K562 (cell line): ENCODE measurements at regions not wholly inside any gene's neighbourhood (a gene's known extent, or its start where the extent isn't known, plus 50 kb on each side); places are given as distances from the start of the nearest gene placed in this dataset.

Experiments
- ATAC-seq: fragments of 200-7000 bp; cut with Tn5 transposase; 3 replicates; pipeline ENCODE4 v1.9.1; 2020; ENCODE audit warnings: moderate library complexity
- BruUV-seq: library from RNA; stranded (reverse); fragments of 400-500 nt; replicated peaks from 2 replicates; lab custom pipeline; 2021; lab: Mats Ljungman, UMichigan
- CTCF ChIA-PET: fragments of 300-600 bp; formaldehyde crosslinking; extraction: SDS; loops from one replicate; lab custom pipeline; 2021; ENCODE audit warnings: low intra/inter-chr PET ratio; lab: Yijun Ruan, JAX
- POLR2A ChIA-PET: fragments of 300-600, 350-650 bp; sonication (Branson Sonifier 250); formaldehyde crosslinking; extraction: SDS; loops from one replicate; lab custom pipeline; 2021; ENCODE audit warnings: antibody characterized with exemption, inconsistent platforms; lab: Yijun Ruan, JAX
- DNase-seq, 4 experiments: peaks; one replicate each; pipeline versions ENCODE4 v3.0.0 to v3.0.0-alpha.2; 2011 to 2018; ENCODE audit warnings: low spot score in 3 of 4, mixed read lengths in 3 of 4; ENCODE audit errors: extremely low read depth in 1 of 4
- FAIRE-seq: peaks from 2 replicates; lab custom pipeline; 2011; peaks lifted over from hg19 to GRCh38; lab: Jason Lieb, UNC
- H2AFZ ChIP-seq: 2 replicates; pipeline ENCODE4 v1.6.0; 2011; ENCODE audit warnings: low read depth, low read length, control low read depth, inconsistent platforms
- H3K27ac ChIP-seq: fragments of 200-600 bp; 3 replicates; pipeline ENCODE4 v1.8.0; 2011; ENCODE audit warnings: low read depth, mild to moderate bottlenecking, control low read depth, inconsistent platforms, low read length, moderate library complexity, mixed read lengths; ENCODE audit errors: extremely low read depth
- H3K27me3 ChIP-seq, 2 experiments: fragments of 300-600 bp in 1 of 2; 2 replicates in 1 of 2; 3 replicates in 1 of 2; pipeline versions ENCODE4 v1.6.0 to v1.8.0; 2011; ENCODE audit warnings: inconsistent platforms in 2 of 2, low read length in 2 of 2, mild to moderate bottlenecking in 1 of 2, mixed read lengths in 1 of 2, moderate library complexity in 1 of 2; ENCODE audit not compliant: control insufficient read depth in 2 of 2, insufficient read depth in 2 of 2
- H3K36me3 ChIP-seq: fragments of 300-600 bp; 3 replicates; pipeline ENCODE4 v1.8.0; 2011; ENCODE audit warnings: mild to moderate bottlenecking, low read length, inconsistent platforms; ENCODE audit not compliant: control insufficient read depth, insufficient read depth
- H3K4me1 ChIP-seq, 2 experiments: fragments of 200-600 bp in 1 of 2; replicated peaks in 1 of 2; 2 replicates in 1 of 2; 3 replicates in 1 of 2; pipeline versions ENCODE4 v1.5.1 to v1.8.0; 2011; ENCODE audit warnings: inconsistent platforms in 2 of 2, low read length in 2 of 2, mild to moderate bottlenecking in 1 of 2, mixed read lengths in 1 of 2, moderate library complexity in 1 of 2; ENCODE audit not compliant: control insufficient read depth in 2 of 2, insufficient read depth in 2 of 2
- H3K4me2 ChIP-seq: 2 replicates; pipeline ENCODE4 v1.6.1; 2011; ENCODE audit warnings: low read length, control low read depth, inconsistent platforms, mixed read lengths; ENCODE audit not compliant: insufficient read depth
- H3K4me3 ChIP-seq: fragments of 200-600 bp; sonication (generic), shearing (Covaris generic); 2 replicates; pipeline ENCODE4 v1.5.1; 2016; ENCODE audit warnings: control low read depth, inconsistent platforms
- H3K79me2 ChIP-seq: fragments of 200-600 bp; 3 replicates; pipeline ENCODE4 v1.8.0; 2011; ENCODE audit warnings: low read length, inconsistent platforms; ENCODE audit not compliant: control insufficient read depth, insufficient read depth
- H3K9ac ChIP-seq, 2 experiments: 2 replicates each; pipeline versions ENCODE4 v1.6.0 to v1.6.1; 2011; ENCODE audit warnings: low read depth in 2 of 2, low read length in 2 of 2, control low read depth in 1 of 2, inconsistent platforms in 1 of 2, mild to moderate bottlenecking in 1 of 2, mixed read lengths in 1 of 2; ENCODE audit not compliant: insufficient read depth in 1 of 2
- H3K9me1 ChIP-seq: one replicate; pipeline ENCODE4 v1.6.0; 2011; ENCODE audit warnings: inconsistent platforms, mild to moderate bottlenecking, low read length, moderate library complexity; ENCODE audit not compliant: control insufficient read depth, insufficient read depth
- H3K9me3 ChIP-seq: replicated peaks from 2 replicates; pipeline ENCODE4 v1.5.1; 2011; ENCODE audit warnings: low read depth, low read length, inconsistent platforms; ENCODE audit not compliant: control insufficient read depth, insufficient read depth
- H4K20me1 ChIP-seq: replicated peaks from 2 replicates; pipeline ENCODE4 v1.6.1; 2011; ENCODE audit warnings: low read length, inconsistent platforms, mixed read lengths; ENCODE audit not compliant: control insufficient read depth, insufficient read depth
- BMI1 ChIP-seq: fragments of 150-350 bp; IDR thresholded peaks from 2 replicates; pipeline ENCODE4 v1.6.1; 2014; ENCODE audit warnings: low read length
- BRD4 ChIP-seq: fragments of 200-600 bp; sonication (generic); IDR thresholded peaks from 2 replicates; pipeline ENCODE4 v1.6.1; 2017; ENCODE audit warnings: inconsistent platforms
- CHCHD3 ChIP-seq: fragments of 250-450 bp; sonication (Bioruptor Pico); IDR thresholded peaks from 2 replicates; pipeline ENCODE4 v2.1.2; 2022; ENCODE audit warnings: mild to moderate bottlenecking
- CHD1 ChIP-seq: fragments of 200-600 bp; sonication (generic); IDR thresholded peaks from one replicate; pipeline ENCODE4 v1.6.1; 2012; ENCODE audit warnings: mild to moderate bottlenecking, moderate library complexity, low read length, inconsistent platforms
- EWSR1 ChIP-seq: fragments of 450-650 bp; IDR thresholded peaks from 2 replicates; pipeline ENCODE4 v1.6.1; 2018; ENCODE audit warnings: borderline replicate concordance, mild to moderate bottlenecking, low read depth, moderate library complexity; ENCODE audit not compliant: partially characterized antibody
- IRF9 ChIP-seq: fragments of 450-650 bp; IDR thresholded peaks from 2 replicates; pipeline ENCODE4 v1.6.1; 2016; ENCODE audit warnings: missing biosample characterization, missing genetic modification characterization
- SMARCB1 ChIP-seq: IDR thresholded peaks from 2 replicates; pipeline ENCODE4 v1.6.1; 2011; ENCODE audit warnings: improper control_type of control experiment, low read depth; ENCODE audit not compliant: insufficient read length
- SMARCE1 ChIP-seq: fragments of 450-650 bp; IDR thresholded peaks from 2 replicates; pipeline ENCODE4 v1.7.1; 2016; ENCODE audit warnings: mild to moderate bottlenecking
- SUPT5H ChIP-seq: fragments of 450-650 bp; IDR thresholded peaks from 2 replicates; pipeline ENCODE4 v1.6.1; 2016
- TBP ChIP-seq: optimal IDR thresholded peaks from 2 replicates; pipeline ENCODE3; 2011; ENCODE audit warnings: low read depth, low read length, improper control_type of control experiment
- YY1 ChIP-seq, 3 experiments: IDR thresholded peaks; 2 replicates each; pipeline ENCODE4 v1.6.1; 2011; ENCODE audit warnings: low read length in 2 of 3, mild to moderate bottlenecking in 2 of 3, moderate library complexity in 2 of 3, borderline replicate concordance in 1 of 3, control low read depth in 1 of 3, low read depth in 1 of 3; ENCODE audit not compliant: insufficient read depth in 3 of 3, insufficient replicate concordance in 2 of 3, control insufficient read depth in 1 of 3, insufficient read length in 1 of 3; ENCODE audit errors: extremely low read depth in 1 of 3
- ZBTB33 ChIP-seq: sonication (generic); formaldehyde crosslinking; IDR thresholded peaks from 2 replicates; pipeline ENCODE4 v1.8.1; 2023; ENCODE audit warnings: mild to moderate bottlenecking, missing genetic modification reagents
- ZNF277 ChIP-seq: fragments of 250-450 bp; sonication (Bioruptor Pico); IDR thresholded peaks from 2 replicates; pipeline ENCODE4 v1.8.0; 2022; ENCODE audit warnings: inconsistent platforms, mild to moderate bottlenecking, moderate library complexity, borderline replicate concordance
- ZNF280B ChIP-seq: fragments of 250-450 bp; sonication (Bioruptor Pico); IDR thresholded peaks from 2 replicates; pipeline ENCODE4 v1.5.1; 2021; ENCODE audit warnings: mild to moderate bottlenecking
- ZNF444 ChIP-seq: fragments of 250-450 bp; sonication (Bioruptor Pico); IDR thresholded peaks from 2 replicates; pipeline ENCODE4 v1.4.0; 2020; ENCODE audit warnings: mild to moderate bottlenecking, moderate library complexity
- ZNF584 ChIP-seq: fragments of 200-800 bp; sonication (Bioruptor generic); IDR thresholded peaks from 2 replicates; pipeline ENCODE4 v1.6.1; 2016; ENCODE audit warnings: low read depth, mild to moderate bottlenecking, missing genetic modification characterization, missing compliant biosample characterization
- WGBS: fragments of 100-300 bp; shearing (Covaris generic); methylation state at CpG from one replicate; pipeline ENCODE4 v1.1.6; 2016; ENCODE audit warnings: low coverage, mixed read lengths; ENCODE audit not compliant: insufficient coverage; ENCODE audit errors: missing lambda C conversion rate; 5-methylcytosine and 5-hydroxymethylcytosine counted together
- in situ Hi-C: fragments of 300-500 bp; cut with MboI; formaldehyde crosslinking; loops from 4 replicates; pipeline ENCODE4 v1.15.0; 2018; ENCODE audit warnings: inconsistent platforms, mixed read lengths
- intact Hi-C: fragments of 100-400 bp; cut with micrococcal nuclease; formaldehyde crosslinking; loops from 2 replicates; pipeline ENCODE4 v1.14.2; 2022

- TF ChIP-seq ZNF584 (CRISPR knock-in tag): no peak
- TF ChIP-seq, all 486 proteins: peak for 0
Measured at GRCh38 chr5:171588046-171588445, 168.6 kb downstream of the FGF18 start (continued).

- Histone ChIP-seq H3K79me2 (no peaks in the 10 kb centered on the region), H3K4me2 (no peak overlapping the region), H3K9ac (no peak overlapping the region), H3K9me1 (no peaks in the 10 kb centered on the region), H2AFZ (no peak overlapping the region), H3K36me3 (no peaks in the 10 kb centered on the region), H3K4me1 (no peaks in the 10 kb centered on the region), H3K9me3 (no peaks in the 10 kb centered on the region), H4K20me1 (peaks cover 9% of the 10 kb centered on the region; the same call in 1 of the 2 replicates), H3K27me3 (peaks cover 11 to 38% of the 10 kb centered on the region in 2 experiments), H3K4me3 (no peak overlapping the region), H3K27ac (no peak overlapping the region)
- CTCF ChIA-PET: no interaction called here
- DNase-seq (no peak), FAIRE-seq (no peak), ATAC-seq (no peak)
- BruUV-seq: no TSS peak
- intact Hi-C loops: no loop called here
- POLR2A ChIA-PET: interaction anchor here (0.7 kb wide), 1 partner anchor 1172 kb away, joined by 3 read pairs; no protein-coding TSS in a partner anchor
- WGBS: 1% methylated on average over 7 of the region's 8 CpGs
- in situ Hi-C loops: no loop called here
- TF ChIP-seq EWSR1: no peak
- TF ChIP-seq SUPT5H: no peak
- no peak for TF ChIP-seq ZNF280B
- no peak for TF ChIP-seq SMARCB1
- no peak for TF ChIP-seq BMI1
- TF ChIP-seq TBP: no peak
- no peak for TF ChIP-seq ZBTB33
- no peak for TF ChIP-seq IRF9 (tag)
- TF ChIP-seq CHD1: no peak
- TF ChIP-seq YY1 (IDR thresholded peaks at IDR 0.05; ENCODE audit: borderline replicate concordance in 1 of 3, control insufficient read depth in 1 of 3, extremely low read depth in 1 of 3, insufficient read depth in 3 of 3, insufficient read length in 1 of 3, insufficient replicate concordance in 2 of 3, low read depth in 1 of 3, low read length in 2 of 3): no peak
- TF ChIP-seq SMARCE1: no peak
- no peak for TF ChIP-seq ZNF277 (CRISPR knock-in tag)
- no peak for TF ChIP-seq ZNF444 (CRISPR knock-in tag)
- TF ChIP-seq CHCHD3 (CRISPR knock-in tag): no peak
- TF ChIP-seq BRD4: no peak
Measured at GRCh38 chr5:171588790-171589189, 169.3 kb downstream of the FGF18 start.
